ENCODE measurements at regions not wholly inside any gene's neighbourhood (a gene's known extent, or its start where the extent isn't known, plus 50 kb on each side); places are given as distances from the start of the nearest gene placed in this dataset.

- 79% methylated on average over 28 of the region's 30 CpGs for WGBS (ENCODE audit: insufficient coverage)
- DNase-seq = no peak
These were observed 274.1 kb downstream of the ALG10 start for GRCh38 chr12:34296143-34297041.

GRCh38 chr12:34297126-34297789, 275.0 kb downstream of the ALG10 start:
- WGBS (ENCODE audit: insufficient coverage) = 63% methylated on average over 12 of the region's 18 CpGs
- H3K36me3 ChIP-seq (ENCODE audit: control insufficient read depth, insufficient read depth, low read length) = no peaks in the 10 kb centered on the region
- H3K27me3 ChIP-seq (ENCODE audit: control insufficient read depth, insufficient read depth, low read length) = no peaks in the 10 kb centered on the region
- peaks cover 91% of the 10 kb centered on the region for H3K9me3 ChIP-seq (replicated peaks; ENCODE audit: control insufficient read depth, low read depth, low read length)
- no peak overlapping the region for H3K27ac ChIP-seq (ENCODE audit: low read length)
- H3K4me3 ChIP-seq (ENCODE audit: low read length) = no peak overlapping the region
- DNase-seq = no peak
- H3K4me1 ChIP-seq (ENCODE audit: control insufficient read depth, insufficient read depth, low read length) = no peaks in the 10 kb centered on the region

More at GRCh38 chr12:34296143-34297041, 274.1 kb downstream of the ALG10 start:
- Histone ChIP-seq H3K27me3 (ENCODE audit: control insufficient read depth, insufficient read depth, low read length) (no peaks in the 10 kb centered on the region), H3K4me1 (ENCODE audit: control insufficient read depth, insufficient read depth, low read length) (no peaks in the 10 kb centered on the region), H3K9me3 (replicated peaks; ENCODE audit: control insufficient read depth, low read depth, low read length) (peaks cover 91% of the 10 kb centered on the region), H3K4me3 (ENCODE audit: low read length) (no peak overlapping the region), H3K36me3 (ENCODE audit: control insufficient read depth, insufficient read depth, low read length) (no peaks in the 10 kb centered on the region), H3K27ac (ENCODE audit: low read length) (no peak overlapping the region)

GRCh38 chr12:34297790-34298164, 275.5 kb downstream of the ALG10 start:
- no peaks in the 10 kb centered on the region for H3K27me3 ChIP-seq (ENCODE audit: control insufficient read depth, insufficient read depth, low read length)
- no peaks in the 10 kb centered on the region for H3K4me1 ChIP-seq (ENCODE audit: control insufficient read depth, insufficient read depth, low read length)
- no peaks in the 10 kb centered on the region for H3K36me3 ChIP-seq (ENCODE audit: control insufficient read depth, insufficient read depth, low read length)
- no peak overlapping the region for H3K4me3 ChIP-seq (ENCODE audit: low read length)
- H3K27ac ChIP-seq (ENCODE audit: low read length) = no peak overlapping the region
- 77% methylated on average over 9 of the region's 9 CpGs for WGBS (ENCODE audit: insufficient coverage)
- H3K9me3 ChIP-seq (replicated peaks; ENCODE audit: control insufficient read depth, low read depth, low read length) = peaks cover 91% of the 10 kb centered on the region
- no peak for DNase-seq

- WGBS (ENCODE audit: insufficient coverage) = 77% methylated on average over 28 of the region's 28 CpGs
- no peaks in the 10 kb centered on the region for H3K4me1 ChIP-seq (ENCODE audit: control insufficient read depth, insufficient read depth, low read length)
- H3K27me3 ChIP-seq (ENCODE audit: control insufficient read depth, insufficient read depth, low read length) = no peaks in the 10 kb centered on the region
- no peaks in the 10 kb centered on the region for H3K36me3 ChIP-seq (ENCODE audit: control insufficient read depth, insufficient read depth, low read length)
- H3K9me3 ChIP-seq (replicated peaks; ENCODE audit: control insufficient read depth, low read depth, low read length) = peaks cover 91% of the 10 kb centered on the region
- H3K27ac ChIP-seq (ENCODE audit: low read length) = no peak overlapping the region
- no peak overlapping the region for H3K4me3 ChIP-seq (ENCODE audit: low read length)
- DNase-seq = no peak
These were observed 276.1 kb downstream of the ALG10 start for GRCh38 chr12:34298176-34298970.

GRCh38 chr12:34298971-34299801, 276.9 kb downstream of the ALG10 start:
- peaks cover 91% of the 10 kb centered on the region for H3K9me3 ChIP-seq (replicated peaks; ENCODE audit: control insufficient read depth, low read depth, low read length)
- H3K36me3 ChIP-seq (ENCODE audit: control insufficient read depth, insufficient read depth, low read length) = no peaks in the 10 kb centered on the region
- H3K4me1 ChIP-seq (ENCODE audit: control insufficient read depth, insufficient read depth, low read length) = no peaks in the 10 kb centered on the region
- 79% methylated on average over 35 of the region's 35 CpGs for whole genome bisulfite sequencing (ENCODE audit: insufficient coverage)
- no peak overlapping the region for H3K4me3 ChIP-seq (ENCODE audit: low read length)
- no peaks in the 10 kb centered on the region for H3K27me3 ChIP-seq (ENCODE audit: control insufficient read depth, insufficient read depth, low read length)
- no peak for DNase-seq
- no peak overlapping the region for H3K27ac ChIP-seq (ENCODE audit: low read length)

- H3K27me3 ChIP-seq (ENCODE audit: control insufficient read depth, insufficient read depth, low read length) = no peaks in the 10 kb centered on the region
- WGBS (ENCODE audit: insufficient coverage) = 72% methylated on average over 16 of the region's 16 CpGs
- DNase-seq = no peak
- H3K27ac ChIP-seq (ENCODE audit: low read length) = no peak overlapping the region
- no peaks in the 10 kb centered on the region for H3K4me1 ChIP-seq (ENCODE audit: control insufficient read depth, insufficient read depth, low read length)
- peaks cover 95% of the 10 kb centered on the region for H3K9me3 ChIP-seq (replicated peaks; ENCODE audit: control insufficient read depth, low read depth, low read length)
- no peak overlapping the region for H3K4me3 ChIP-seq (ENCODE audit: low read length)
- no peaks in the 10 kb centered on the region for H3K36me3 ChIP-seq (ENCODE audit: control insufficient read depth, insufficient read depth, low read length)
These were observed 277.5 kb downstream of the ALG10 start for GRCh38 chr12:34299802-34300193.

- Histone ChIP-seq H3K27ac (ENCODE audit: low read length) (no peak overlapping the region), H3K4me3 (ENCODE audit: low read length) (no peak overlapping the region), H3K36me3 (ENCODE audit: control insufficient read depth, insufficient read depth, low read length) (no peaks in the 10 kb centered on the region), H3K4me1 (ENCODE audit: control insufficient read depth, insufficient read depth, low read length) (no peaks in the 10 kb centered on the region), H3K9me3 (replicated peaks; ENCODE audit: control insufficient read depth, low read depth, low read length) (peaks cover 95% of the 10 kb centered on the region), H3K27me3 (ENCODE audit: control insufficient read depth, insufficient read depth, low read length) (no peaks in the 10 kb centered on the region)
- WGBS (ENCODE audit: insufficient coverage) = 87% methylated on average over 30 of the region's 34 CpGs
- DNase-seq = no peak
These were observed 278.3 kb downstream of the ALG10 start for GRCh38 chr12:34300376-34301250.

- no peak for DNase-seq
These were observed 279.2 kb downstream of the ALG10 start for GRCh38 chr12:34301251-34302130.

More at GRCh38 chr12:34301251-34302130, 279.2 kb downstream of the ALG10 start:
- Histone ChIP-seq H3K4me1 (ENCODE audit: control insufficient read depth, insufficient read depth, low read length) (no peaks in the 10 kb centered on the region), H3K4me3 (ENCODE audit: low read length) (no peak overlapping the region), H3K27ac (ENCODE audit: low read length) (no peak overlapping the region), H3K9me3 (replicated peaks; ENCODE audit: control insufficient read depth, low read depth, low read length) (peaks cover 95% of the 10 kb centered on the region), H3K36me3 (ENCODE audit: control insufficient read depth, insufficient read depth, low read length) (no peaks in the 10 kb centered on the region), H3K27me3 (ENCODE audit: control insufficient read depth, insufficient read depth, low read length) (no peaks in the 10 kb centered on the region)
- WGBS (ENCODE audit: insufficient coverage) = 82% methylated on average over 10 of the region's 22 CpGs
